Activated naive CD8-positive, alpha-beta T cell (primary cell): ENCODE measurements at regions not wholly inside any gene's neighbourhood (a gene's known extent, or its start where the extent isn't known, plus 50 kb on each side); places are given as distances from the start of the nearest gene placed in this dataset.

Source experiments
- H3K27ac Mint-ChIP-seq: one replicate; pipeline ENCODE4 v1.8.0; 2021; ENCODE audit warnings: mixed read lengths
- H3K27me3 Mint-ChIP-seq: one replicate; pipeline ENCODE4 v1.8.0; 2021; ENCODE audit warnings: mixed read lengths
- H3K36me3 Mint-ChIP-seq: one replicate; pipeline ENCODE4 v1.8.0; 2021; ENCODE audit warnings: mixed read lengths
- H3K4me1 Mint-ChIP-seq: one replicate; pipeline ENCODE4 v1.8.0; 2021; ENCODE audit warnings: low read depth, mixed read lengths
- H3K4me3 Mint-ChIP-seq: one replicate; pipeline ENCODE4 v1.8.0; 2021; ENCODE audit warnings: mild to moderate bottlenecking, mixed read lengths
- H3K9me3 Mint-ChIP-seq: one replicate; pipeline ENCODE4 v1.8.0; 2021; ENCODE audit warnings: low read depth, mixed read lengths

DNA sequence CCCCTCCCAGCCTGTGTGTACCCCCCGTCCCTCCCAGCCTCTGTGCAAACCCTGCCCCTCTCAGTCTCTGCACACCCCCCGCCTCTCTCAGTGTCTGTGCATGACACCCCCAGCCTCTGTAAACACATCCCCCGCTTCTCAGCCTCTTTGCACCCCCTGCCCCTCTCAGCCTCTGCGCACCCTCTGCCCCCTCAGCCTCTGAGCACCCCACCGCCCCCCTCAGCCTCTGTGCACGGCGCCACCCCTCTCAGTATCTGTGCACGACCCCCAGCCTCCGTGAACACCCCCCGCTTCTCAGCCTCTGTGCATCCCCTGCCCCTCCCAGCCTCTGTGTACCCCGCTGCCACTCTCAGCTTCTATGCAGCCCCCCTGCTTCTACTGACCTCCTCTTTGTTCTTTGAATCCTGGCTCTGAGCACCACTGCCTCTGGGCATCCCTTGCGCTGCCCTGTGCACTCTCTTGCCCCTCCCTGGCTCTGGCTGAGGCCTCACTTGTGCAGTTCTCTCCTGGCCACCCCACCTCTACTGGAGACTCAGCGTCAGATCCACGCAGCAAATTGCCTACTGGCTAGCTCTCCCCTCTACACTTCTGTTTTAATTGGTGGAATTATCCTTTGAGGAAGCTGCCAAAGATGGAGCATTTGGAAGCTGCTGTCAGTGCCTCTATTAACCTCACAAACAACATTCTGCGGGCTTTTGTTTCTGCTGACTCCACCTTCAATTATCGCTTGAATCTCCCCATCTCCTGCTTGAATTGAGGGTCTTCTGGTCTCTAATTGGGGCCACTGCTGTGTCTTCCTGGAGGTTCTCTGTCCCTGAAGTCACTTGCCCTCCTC, 838.6 kb downstream of the TBC1D22A start:
- Mint-ChIP-seq H3K36me3 (no peaks in the 10 kb centered on the region), H3K4me3 (no peak overlapping the region), H3K27ac (no peak overlapping the region), H3K4me1 (no peaks in the 10 kb centered on the region), H3K27me3 (peaks cover 13% of the 10 kb centered on the region), H3K9me3 (no peaks in the 10 kb centered on the region)

DNA sequence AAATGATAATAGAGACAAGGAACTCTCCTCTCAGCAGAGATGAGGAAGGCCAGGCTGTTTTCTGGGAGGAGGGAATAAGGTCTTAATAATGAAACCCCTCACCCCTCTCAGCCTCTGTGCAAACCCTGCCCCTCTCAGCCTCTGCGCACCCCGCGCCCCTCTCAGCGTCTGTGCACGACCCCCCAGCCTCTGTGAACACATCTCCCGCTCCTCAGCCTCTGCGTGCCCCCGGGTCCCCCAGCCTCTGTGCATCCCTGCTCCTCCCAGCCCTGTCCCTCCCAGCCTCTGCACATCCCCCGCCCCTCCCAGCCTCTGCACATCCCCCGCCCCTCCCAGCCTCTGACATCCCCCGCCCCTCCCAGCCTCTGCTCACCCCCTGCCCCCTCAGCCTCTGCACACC, 837.8 kb downstream of the TBC1D22A start:
- Mint-ChIP-seq H3K27me3 (peaks cover 10% of the 10 kb centered on the region), H3K9me3 (no peaks in the 10 kb centered on the region), H3K4me3 (no peak overlapping the region), H3K4me1 (no peaks in the 10 kb centered on the region), H3K36me3 (no peaks in the 10 kb centered on the region), H3K27ac (no peak overlapping the region)

DNA sequence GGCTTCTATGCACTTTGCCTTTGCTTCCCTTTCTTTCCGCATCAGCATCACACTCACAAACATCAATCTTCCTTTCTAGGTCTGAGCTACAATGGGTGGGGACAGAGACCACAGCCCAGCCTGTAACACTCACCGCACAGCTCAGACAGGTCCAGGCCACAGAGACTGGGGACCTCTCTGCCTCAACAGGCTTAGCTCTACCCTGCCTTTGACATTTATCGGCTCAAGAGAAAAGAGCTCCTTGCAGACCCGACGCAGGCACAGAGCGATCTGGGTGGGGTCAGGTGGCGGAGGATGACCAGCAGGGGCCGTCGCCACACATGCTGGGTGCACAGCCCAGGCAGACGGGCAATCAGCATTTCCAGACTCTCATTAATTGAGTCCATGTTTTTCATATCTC, 837.3 kb downstream of the TBC1D22A start:
- Mint-ChIP-seq H3K4me1 (no peaks in the 10 kb centered on the region), H3K27me3 (peaks cover 10% of the 10 kb centered on the region), H3K36me3 (no peaks in the 10 kb centered on the region), H3K27ac (no peak overlapping the region), H3K9me3 (no peaks in the 10 kb centered on the region), H3K4me3 (no peak overlapping the region)

DNA sequence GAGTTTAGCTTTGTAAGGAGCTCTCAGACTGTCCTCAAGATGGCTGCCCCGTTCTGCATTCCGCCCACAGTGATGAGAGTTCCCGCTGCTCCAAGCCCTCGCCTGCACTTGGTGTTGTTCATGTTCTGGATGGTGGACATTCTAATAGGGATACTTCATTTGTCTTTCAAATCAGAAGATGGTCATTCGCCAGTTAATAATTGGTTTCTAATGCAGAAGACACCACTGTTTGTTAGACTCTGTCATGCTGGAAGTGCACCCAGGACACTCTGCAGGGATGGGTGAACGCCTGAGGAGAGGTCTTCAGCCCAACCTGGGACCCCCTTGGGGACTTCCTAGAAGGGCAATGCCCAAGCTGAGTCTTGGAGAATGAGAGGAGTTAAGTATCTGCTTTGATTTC, 836.4 kb downstream of the TBC1D22A start:
- Mint-ChIP-seq H3K27ac (no peak overlapping the region), H3K4me3 (no peak overlapping the region), H3K9me3 (no peaks in the 10 kb centered on the region), H3K4me1 (no peaks in the 10 kb centered on the region), H3K27me3 (peaks cover 10% of the 10 kb centered on the region), H3K36me3 (no peaks in the 10 kb centered on the region)

DNA sequence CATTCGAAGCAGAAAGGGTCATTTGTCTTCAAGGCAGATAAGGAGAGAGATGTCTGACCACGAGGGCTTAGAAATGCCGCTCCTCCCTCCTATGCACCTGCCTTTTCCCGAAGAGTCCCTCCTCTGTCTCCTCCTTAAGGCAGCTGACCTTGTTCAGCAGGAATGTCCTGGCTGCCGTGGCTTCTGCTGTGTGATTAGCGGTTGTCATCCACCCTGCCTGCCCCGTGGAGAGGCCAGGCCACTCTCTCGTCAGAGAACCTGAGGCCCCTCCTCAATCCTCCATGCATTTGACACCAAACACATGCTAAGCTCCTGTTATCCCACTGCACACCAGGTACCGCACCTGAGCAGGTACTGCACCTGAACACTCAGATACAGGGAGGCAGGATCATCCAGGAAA, 834.6 kb downstream of the TBC1D22A start:
- Mint-ChIP-seq H3K4me1 (no peaks in the 10 kb centered on the region), H3K9me3 (no peaks in the 10 kb centered on the region), H3K4me3 (no peak overlapping the region), H3K27me3 (peaks cover 9% of the 10 kb centered on the region), H3K36me3 (no peaks in the 10 kb centered on the region), H3K27ac (no peak overlapping the region)

DNA sequence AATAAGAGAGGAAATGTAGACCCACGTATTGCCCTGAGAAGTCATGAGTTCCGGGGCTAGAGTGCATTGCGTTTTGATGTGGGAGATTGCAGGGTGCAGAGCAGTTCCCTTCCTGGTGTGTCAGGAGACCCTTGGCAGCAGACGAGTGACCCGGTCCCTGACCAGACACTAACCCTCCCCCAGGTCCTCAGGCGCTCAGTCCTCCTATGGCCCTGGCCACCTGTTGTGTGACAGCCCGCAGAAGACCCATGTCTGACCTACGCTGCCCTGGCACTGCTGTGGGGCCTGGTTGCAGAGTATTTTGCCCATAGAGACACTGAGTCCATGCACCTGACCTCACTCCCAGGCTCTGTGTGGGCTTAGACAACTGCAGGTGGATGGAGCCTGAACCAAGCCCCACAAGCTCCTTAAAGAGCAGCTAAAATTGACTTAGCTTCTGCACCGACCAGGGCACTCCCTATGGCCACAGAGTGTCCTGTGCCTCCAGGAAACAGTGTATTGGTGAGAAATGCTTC, 833.8 kb downstream of the TBC1D22A start:
- no peak overlapping the region for H3K27ac Mint-ChIP-seq
- H3K9me3 Mint-ChIP-seq = no peaks in the 10 kb centered on the region
- peaks cover 3% of the 10 kb centered on the region for H3K27me3 Mint-ChIP-seq
- H3K4me3 Mint-ChIP-seq = no peak overlapping the region
- H3K36me3 Mint-ChIP-seq = no peaks in the 10 kb centered on the region
- H3K4me1 Mint-ChIP-seq = no peaks in the 10 kb centered on the region

DNA sequence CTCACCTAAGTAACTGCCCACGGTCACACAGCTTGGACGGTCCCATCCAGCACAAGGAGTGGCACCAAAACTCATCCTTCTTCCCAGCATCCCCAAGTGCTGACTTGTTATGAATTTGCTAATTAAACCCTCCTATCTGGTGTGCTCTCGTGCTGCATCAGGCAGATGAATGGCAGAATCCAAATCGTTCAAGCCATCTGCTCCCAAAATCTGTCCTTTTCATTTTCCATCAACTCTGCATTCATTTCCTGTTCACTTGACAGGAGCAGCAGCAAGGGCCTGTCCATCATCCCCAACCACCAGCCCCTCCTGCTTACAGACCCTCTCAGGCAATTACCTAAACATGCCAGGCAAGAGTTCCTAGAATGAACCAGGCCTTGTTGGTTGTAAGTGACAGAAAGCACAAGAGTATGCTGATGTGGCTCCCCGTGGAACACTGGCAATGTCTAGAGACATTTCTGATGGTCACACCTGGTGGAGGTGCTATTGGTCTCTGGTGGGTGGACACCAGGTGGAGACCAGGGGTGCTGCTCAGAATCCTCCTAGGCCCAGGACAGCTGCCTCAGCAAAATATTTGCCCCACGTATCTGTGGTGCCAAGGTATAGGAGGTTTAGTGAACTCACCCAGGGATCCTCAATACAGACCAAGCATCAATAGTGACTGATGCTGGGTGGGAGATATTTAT, 832.5 kb downstream of the TBC1D22A start:
- no peaks in the 10 kb centered on the region for H3K9me3 Mint-ChIP-seq
- H3K27ac Mint-ChIP-seq = no peak overlapping the region
- no peak overlapping the region for H3K4me3 Mint-ChIP-seq
- no peaks in the 10 kb centered on the region for H3K36me3 Mint-ChIP-seq
- no peaks in the 10 kb centered on the region for H3K27me3 Mint-ChIP-seq
- H3K4me1 Mint-ChIP-seq = no peaks in the 10 kb centered on the region

DNA sequence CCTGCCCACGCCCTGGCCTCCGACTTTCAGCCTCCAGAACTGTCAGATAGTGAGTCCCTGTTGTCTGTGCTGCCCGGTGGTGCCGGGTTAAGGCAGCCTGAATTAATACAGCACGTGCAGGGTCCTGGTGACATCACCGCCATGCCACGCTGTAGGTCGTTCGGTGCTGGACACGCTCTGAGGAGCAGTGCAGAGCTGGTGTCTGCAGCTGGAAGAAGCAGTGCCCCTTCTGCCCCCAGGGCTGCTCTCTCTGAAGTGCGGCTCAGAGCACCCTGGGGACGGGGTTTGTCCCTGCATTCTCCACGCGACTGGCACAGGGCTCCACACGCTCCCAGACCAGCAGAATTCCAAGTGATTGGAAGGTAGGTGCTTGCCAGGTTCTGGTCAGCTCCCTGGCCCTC, 831.5 kb downstream of the TBC1D22A start:
- Mint-ChIP-seq H3K4me3 (no peak overlapping the region), H3K27me3 (peaks cover 1% of the 10 kb centered on the region), H3K9me3 (no peaks in the 10 kb centered on the region), H3K27ac (no peak overlapping the region), H3K36me3 (no peaks in the 10 kb centered on the region), H3K4me1 (no peaks in the 10 kb centered on the region)

DNA sequence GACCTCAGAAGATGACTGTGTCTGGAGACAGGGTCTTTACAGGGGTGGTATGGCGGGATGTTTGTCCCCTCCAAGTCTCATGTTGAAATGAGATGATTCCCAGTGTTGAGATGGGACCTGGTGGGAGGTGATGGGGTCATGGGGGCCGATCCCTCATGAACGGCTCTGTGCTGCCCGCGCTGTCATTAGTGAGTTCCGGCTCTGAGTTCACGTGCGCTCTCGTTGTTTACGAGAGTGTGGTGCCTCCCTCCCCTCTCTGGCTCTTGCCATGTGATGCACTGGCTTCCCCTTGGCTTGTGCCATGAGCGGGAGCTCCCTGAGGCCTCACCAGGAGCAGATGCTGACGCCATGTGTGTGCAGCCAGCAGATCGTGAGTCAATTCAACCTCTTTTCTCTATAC, 830.8 kb downstream of the TBC1D22A start:
- Mint-ChIP-seq H3K9me3 (no peaks in the 10 kb centered on the region), H3K4me3 (no peak overlapping the region), H3K36me3 (no peaks in the 10 kb centered on the region), H3K27ac (no peak overlapping the region), H3K27me3 (peaks cover 2% of the 10 kb centered on the region), H3K4me1 (no peaks in the 10 kb centered on the region)

DNA sequence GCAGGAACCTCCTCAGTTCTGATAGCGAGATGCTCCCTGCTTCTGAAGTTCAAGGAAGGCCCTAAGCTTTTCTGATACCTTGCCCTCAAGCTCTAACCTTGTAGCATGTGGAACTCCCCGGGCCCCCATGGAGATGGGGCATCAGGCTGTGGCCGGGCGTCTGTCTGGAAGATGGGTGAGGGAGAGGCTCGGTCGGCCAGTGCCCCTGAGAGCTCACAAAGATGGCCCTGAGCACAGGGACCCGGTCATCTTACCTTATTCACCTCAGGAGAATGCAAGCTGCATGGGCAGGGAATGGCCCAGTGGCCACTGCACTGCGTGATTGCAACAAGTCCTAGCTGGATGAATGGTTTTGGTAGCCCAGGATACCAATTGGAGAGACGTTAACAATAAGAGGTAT, 830.3 kb downstream of the TBC1D22A start:
- no peaks in the 10 kb centered on the region for H3K9me3 Mint-ChIP-seq
- H3K36me3 Mint-ChIP-seq = no peaks in the 10 kb centered on the region
- no peaks in the 10 kb centered on the region for H3K4me1 Mint-ChIP-seq
- no peak overlapping the region for H3K4me3 Mint-ChIP-seq
- no peak overlapping the region for H3K27ac Mint-ChIP-seq
- H3K27me3 Mint-ChIP-seq = peaks cover 2% of the 10 kb centered on the region

DNA sequence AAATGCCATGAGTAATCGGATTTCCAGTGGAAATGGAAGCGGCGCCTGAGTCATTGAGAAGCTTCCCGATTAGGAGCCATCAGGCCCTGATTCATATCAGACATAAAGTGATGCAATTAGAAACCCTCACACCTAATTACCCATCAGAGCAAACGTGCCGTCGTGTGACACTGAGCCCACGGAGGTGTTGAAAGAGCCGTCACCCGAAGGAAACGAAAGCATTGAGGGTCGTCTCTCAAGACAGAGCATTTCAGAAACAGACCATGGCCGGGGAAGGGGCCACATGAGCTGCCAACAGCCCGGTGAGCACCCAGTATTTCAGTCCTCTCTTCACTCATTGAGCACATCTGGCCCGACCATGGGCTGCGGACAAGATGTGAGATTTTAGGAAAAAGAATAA, 829.3 kb downstream of the TBC1D22A start:
- H3K4me1 Mint-ChIP-seq = no peaks in the 10 kb centered on the region
- H3K36me3 Mint-ChIP-seq = no peaks in the 10 kb centered on the region
- no peak overlapping the region for H3K4me3 Mint-ChIP-seq
- peaks cover 2% of the 10 kb centered on the region for H3K27me3 Mint-ChIP-seq
- H3K9me3 Mint-ChIP-seq = no peaks in the 10 kb centered on the region
- no peak overlapping the region for H3K27ac Mint-ChIP-seq

DNA sequence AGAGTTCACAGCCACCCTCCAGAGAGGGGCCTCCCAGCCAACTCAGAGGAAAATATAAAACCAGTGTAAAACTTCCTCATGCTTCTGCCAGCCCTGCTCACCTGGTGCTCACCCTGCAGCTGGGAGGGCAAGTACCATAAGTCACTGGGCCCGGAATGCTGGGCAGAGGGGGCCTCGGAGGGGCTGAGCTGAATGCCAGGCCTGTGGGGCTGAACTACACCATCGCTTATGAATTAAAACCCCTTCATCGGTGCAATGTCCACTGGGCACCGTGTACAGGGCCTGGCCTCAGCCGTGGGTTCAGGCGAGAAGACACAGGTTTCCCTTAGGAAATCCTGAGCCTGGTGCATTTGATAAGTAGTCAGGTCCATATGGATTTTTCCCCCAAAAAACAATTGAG, 828.6 kb downstream of the TBC1D22A start:
- no peak overlapping the region for H3K4me3 Mint-ChIP-seq
- no peak overlapping the region for H3K27ac Mint-ChIP-seq
- no peaks in the 10 kb centered on the region for H3K4me1 Mint-ChIP-seq
- H3K27me3 Mint-ChIP-seq = peaks cover 2% of the 10 kb centered on the region
- H3K36me3 Mint-ChIP-seq = no peaks in the 10 kb centered on the region
- no peaks in the 10 kb centered on the region for H3K9me3 Mint-ChIP-seq

DNA sequence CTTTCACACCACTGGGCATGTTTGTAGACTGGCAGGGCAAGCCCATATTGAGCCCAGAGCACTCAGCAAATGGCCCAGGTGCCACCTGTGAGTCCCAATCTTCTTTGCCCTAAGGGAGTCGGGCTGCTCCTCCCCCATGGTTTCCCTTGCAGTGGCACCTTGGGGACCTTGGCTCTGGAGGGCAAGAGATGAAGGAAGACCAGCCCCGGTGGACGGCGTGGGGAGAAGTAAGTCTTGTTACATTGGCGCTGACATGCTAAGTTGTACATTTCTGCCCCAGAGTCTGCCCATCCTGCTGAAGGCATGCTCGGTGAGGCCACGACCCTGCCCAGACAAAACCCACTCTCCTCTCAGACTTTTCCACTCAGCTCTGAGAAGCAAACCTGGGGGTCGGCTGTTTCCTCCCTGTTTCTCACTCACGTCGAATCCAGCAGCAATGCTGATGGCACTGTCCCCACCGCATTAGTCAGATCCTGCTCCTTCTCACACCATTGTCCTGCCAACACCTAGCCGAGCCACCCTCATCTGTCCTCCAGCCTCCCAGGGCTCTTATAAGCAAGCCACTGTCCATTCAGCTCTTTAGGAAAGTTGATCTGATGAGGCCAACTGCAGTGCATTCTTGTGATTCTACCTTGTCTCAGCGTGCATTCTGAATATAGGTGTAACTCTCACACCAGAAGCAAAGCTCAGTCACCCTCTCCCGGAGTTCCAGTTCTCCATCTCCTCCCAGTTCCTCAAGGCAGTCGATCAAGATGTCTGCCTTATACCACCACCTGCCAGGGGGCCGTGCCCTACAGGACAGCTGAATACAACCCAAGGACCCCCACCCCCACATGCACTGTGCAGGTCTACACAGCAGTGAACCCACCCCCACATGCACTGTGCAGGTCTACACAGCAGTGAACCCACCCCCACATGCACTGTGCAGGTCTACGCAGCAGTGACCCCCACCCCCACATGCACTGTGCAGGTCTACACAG, 827.1 kb downstream of the TBC1D22A start:
- peaks cover 6% of the 10 kb centered on the region for H3K9me3 Mint-ChIP-seq
- no peak overlapping the region for H3K4me3 Mint-ChIP-seq
- H3K27me3 Mint-ChIP-seq = peaks cover 2% of the 10 kb centered on the region
- no peaks in the 10 kb centered on the region for H3K4me1 Mint-ChIP-seq
- no peaks in the 10 kb centered on the region for H3K36me3 Mint-ChIP-seq
- H3K27ac Mint-ChIP-seq = no peak overlapping the region

DNA sequence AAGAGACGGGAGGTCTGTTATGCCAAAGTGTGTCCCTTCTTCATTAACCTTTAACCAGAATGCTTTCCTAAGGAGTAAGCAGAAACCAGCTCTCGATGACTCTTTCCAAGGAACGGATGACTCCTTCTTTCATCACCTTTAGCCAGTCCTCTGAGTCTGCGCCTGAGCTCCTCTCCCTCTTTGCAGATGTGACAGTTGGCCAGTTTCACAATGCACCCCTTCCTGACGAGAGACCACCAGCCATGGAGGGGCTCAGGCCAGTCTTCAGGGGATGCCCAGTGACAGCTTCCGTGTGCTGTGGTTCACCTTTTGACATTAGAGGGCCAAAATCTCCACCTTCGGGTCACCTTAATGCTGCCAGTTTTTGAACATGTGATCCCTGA, 826.1 kb downstream of the TBC1D22A start:
- no peak overlapping the region for H3K4me3 Mint-ChIP-seq
- peaks cover 2% of the 10 kb centered on the region for H3K27me3 Mint-ChIP-seq
- no peaks in the 10 kb centered on the region for H3K36me3 Mint-ChIP-seq
- H3K9me3 Mint-ChIP-seq = peaks cover 12% of the 10 kb centered on the region
- H3K4me1 Mint-ChIP-seq = no peaks in the 10 kb centered on the region
- H3K27ac Mint-ChIP-seq = no peak overlapping the region
